BLaER1 treated with 17β-estradiol and CSF1 and Interleukin-3, amounts not matched to agents 10 nM and 100 nM (cell line): ENCODE measurements at regions not wholly inside any gene's neighbourhood (a gene's known extent, or its start where the extent isn't known, plus 50 kb on each side); places are given as distances from the start of the nearest gene placed in this dataset.
A peak's percentile ranks its signal among the peaks of the same experiment; 100 is the strongest.

Source experiments
- H3K27ac ChIP-seq, 11 experiments: shearing (Covaris generic); formaldehyde crosslinking; 2 replicates each; pipeline ENCODE4 v1.8.1; 2022
- H3K27me3 ChIP-seq, 11 experiments: shearing (Covaris generic); formaldehyde crosslinking; 2 replicates each; pipeline ENCODE4 v1.8.1; 2022
- H3K36me3 ChIP-seq, 11 experiments: shearing (Covaris generic); formaldehyde crosslinking; 2 replicates each; pipeline ENCODE4 v1.8.1; 2022
- H3K4me1 ChIP-seq, 10 experiments: shearing (Covaris generic); formaldehyde crosslinking; 2 replicates each; pipeline ENCODE4 v1.8.1; 2022
- H3K4me2 ChIP-seq, 11 experiments: shearing (Covaris generic); formaldehyde crosslinking; 2 replicates each; pipeline ENCODE4 v1.8.1; 2022
- H3K4me3 ChIP-seq, 10 experiments: shearing (Covaris generic); formaldehyde crosslinking; 2 replicates each; pipeline ENCODE4 v1.8.1; 2022
- H3K9ac ChIP-seq, 11 experiments: shearing (Covaris generic); formaldehyde crosslinking; 2 replicates each; pipeline ENCODE4 v1.8.1; 2022
- H3K9me3 ChIP-seq, 11 experiments: shearing (Covaris generic); formaldehyde crosslinking; replicated peaks in 1 of 11; 2 replicates each; pipeline ENCODE4 v1.8.1; 2022
- H4K20me1 ChIP-seq, 11 experiments: shearing (Covaris generic); formaldehyde crosslinking; 2 replicates each; pipeline ENCODE4 v1.8.1; 2022
- Cebpa-rat ChIP-seq, 11 experiments: shearing (Covaris generic); IDR thresholded peaks; 2 replicates each; pipeline ENCODE4 v1.8.1; 2022

GRCh38 chr9:87441251-87441650, 56.4 kb upstream of the DAPK1 start:
- H3K9me3 ChIP-seq: peaks cover 0 to 13% (median 0%) of the 10 kb centered on the region in 11 experiments; a peak in 2 of 22 replicates
- no peak overlapping the region for H3K4me2 ChIP-seq
- H4K20me1 ChIP-seq: no peaks in the 10 kb centered on the region
- peaks cover 0 to 11% (median 3%) of the 10 kb centered on the region in 10 experiments; a peak in 7 of 20 replicates for H3K4me1 ChIP-seq
- TF ChIP-seq Cebpa-rat (IDR thresholded peaks at IDR 0.05): no peak
- H3K4me3 ChIP-seq: no peak overlapping the region
- no peaks in the 10 kb centered on the region for H3K36me3 ChIP-seq
- no peaks in the 10 kb centered on the region for H3K27me3 ChIP-seq
- H3K9ac ChIP-seq: no peak overlapping the region
- H3K27ac ChIP-seq: no peak overlapping the region

GRCh38 chr9:87442451-87442850, 55.2 kb upstream of the DAPK1 start:
- no peaks in the 10 kb centered on the region for H3K27me3 ChIP-seq
- TF ChIP-seq Cebpa-rat (IDR thresholded peaks at IDR 0.05): no peak
- peaks cover 0 to 11% (median 3%) of the 10 kb centered on the region in 10 experiments; a peak in 7 of 20 replicates for H3K4me1 ChIP-seq
- peak overlapping the region in 1 of 11 experiments; percentile 24; a peak in 1 of 22 replicates for H3K4me2 ChIP-seq
- no peaks in the 10 kb centered on the region for H4K20me1 ChIP-seq
- H3K9ac ChIP-seq: no peak overlapping the region
- no peaks in the 10 kb centered on the region for H3K36me3 ChIP-seq
- H3K27ac ChIP-seq: no peak overlapping the region
- H3K4me3 ChIP-seq: no peak overlapping the region
- H3K9me3 ChIP-seq: peaks cover 0 to 13% (median 0%) of the 10 kb centered on the region in 11 experiments; a peak in 2 of 22 replicates

- no peak for TF ChIP-seq Cebpa-rat (IDR thresholded peaks at IDR 0.05)
- Histone ChIP-seq H3K4me1 (peaks cover 0 to 11% (median 3%) of the 10 kb centered on the region in 10 experiments; a peak in 7 of 20 replicates), H3K27me3 (no peaks in the 10 kb centered on the region), H3K36me3 (no peaks in the 10 kb centered on the region), H3K9me3 (peaks cover 0 to 13% (median 0%) of the 10 kb centered on the region in 11 experiments; a peak in 2 of 22 replicates), H3K4me3 (no peak overlapping the region), H4K20me1 (no peaks in the 10 kb centered on the region), H3K27ac (no peak overlapping the region), H3K4me2 (0 out of 22 replicates have a peak overlapping the region, but pooled peaks of 1 of the 11 experiments have one; percentile 24), H3K9ac (no peak overlapping the region)
These were observed 54.7 kb upstream of the DAPK1 start for GRCh38 chr9:87443006-87443405.

- no peak overlapping the region for H3K4me2 ChIP-seq
- H3K27me3 ChIP-seq: no peaks in the 10 kb centered on the region
- peaks cover 0 to 13% (median 0%) of the 10 kb centered on the region in 11 experiments; a peak in 2 of 22 replicates for H3K9me3 ChIP-seq
- peaks cover 0 to 11% (median 3%) of the 10 kb centered on the region in 10 experiments; a peak in 7 of 20 replicates for H3K4me1 ChIP-seq
- TF ChIP-seq Cebpa-rat (IDR thresholded peaks at IDR 0.05): no peak
- H4K20me1 ChIP-seq: no peaks in the 10 kb centered on the region
- no peaks in the 10 kb centered on the region for H3K36me3 ChIP-seq
- no peak overlapping the region for H3K4me3 ChIP-seq
- H3K27ac ChIP-seq: no peak overlapping the region
- no peak overlapping the region for H3K9ac ChIP-seq
These were observed 54.2 kb upstream of the DAPK1 start for GRCh38 chr9:87443461-87443860.

- TF ChIP-seq Cebpa-rat (IDR thresholded peaks at IDR 0.05): no peak
- 0 out of 20 replicates have a peak, but pooled peaks cover 0 to 4% (median 0%) of the 10 kb centered on the region in 10 experiments for H3K4me1 ChIP-seq
- H3K27me3 ChIP-seq: no peaks in the 10 kb centered on the region
- H3K4me2 ChIP-seq: peak overlapping the region in 9 of 11 experiments; percentile 3 to 46 (median 22); a peak in 9 of 22 replicates
- no peaks in the 10 kb centered on the region for H3K36me3 ChIP-seq
- H3K4me3 ChIP-seq: no peak overlapping the region
- H4K20me1 ChIP-seq: no peaks in the 10 kb centered on the region
- H3K9ac ChIP-seq: no peak overlapping the region
- H3K27ac ChIP-seq: no peak overlapping the region
- H3K9me3 ChIP-seq: peaks cover 0 to 13% (median 0%) of the 10 kb centered on the region in 11 experiments; a peak in 2 of 22 replicates
These were observed 52.0 kb upstream of the DAPK1 start for GRCh38 chr9:87445646-87446045.

- no peak for TF ChIP-seq Cebpa-rat (IDR thresholded peaks at IDR 0.05)
- H3K9ac ChIP-seq: no peak overlapping the region
These were observed 51.1 kb upstream of the DAPK1 start for GRCh38 chr9:87446527-87446926.

GRCh38 chr9:87447547-87448432, 49.9 kb upstream of the DAPK1 start:
- TF ChIP-seq Cebpa-rat (IDR thresholded peaks at IDR 0.05): no peak
- Histone ChIP-seq H3K9me3 (no peaks in the 10 kb centered on the region), H3K36me3 (no peaks in the 10 kb centered on the region), H3K27me3 (no peaks in the 10 kb centered on the region), H3K4me3 (no peak overlapping the region), H3K4me1 (no peaks in the 10 kb centered on the region), H4K20me1 (no peaks in the 10 kb centered on the region), H3K9ac (no peak overlapping the region), H3K4me2 (no peak overlapping the region), H3K27ac (no peak overlapping the region)

More at GRCh38 chr9:87446527-87446926, 51.1 kb upstream of the DAPK1 start:
- no peak overlapping the region for H3K4me2 ChIP-seq
- 0 out of 20 replicates have a peak, but pooled peaks cover 0 to 4% (median 0%) of the 10 kb centered on the region in 10 experiments for H3K4me1 ChIP-seq
- H3K4me3 ChIP-seq: no peak overlapping the region
- no peaks in the 10 kb centered on the region for H4K20me1 ChIP-seq
- no peaks in the 10 kb centered on the region for H3K36me3 ChIP-seq
- H3K27ac ChIP-seq: no peak overlapping the region
- H3K9me3 ChIP-seq: peaks cover 0 to 8% (median 0%) of the 10 kb centered on the region in 11 experiments; a peak in 2 of 22 replicates
- no peaks in the 10 kb centered on the region for H3K27me3 ChIP-seq
